ENCODE measurements at regions not wholly inside any gene's neighbourhood (a gene's known extent, or its start where the extent isn't known, plus 50 kb on each side); places are given as distances from the start of the nearest gene placed in this dataset.

DNA sequence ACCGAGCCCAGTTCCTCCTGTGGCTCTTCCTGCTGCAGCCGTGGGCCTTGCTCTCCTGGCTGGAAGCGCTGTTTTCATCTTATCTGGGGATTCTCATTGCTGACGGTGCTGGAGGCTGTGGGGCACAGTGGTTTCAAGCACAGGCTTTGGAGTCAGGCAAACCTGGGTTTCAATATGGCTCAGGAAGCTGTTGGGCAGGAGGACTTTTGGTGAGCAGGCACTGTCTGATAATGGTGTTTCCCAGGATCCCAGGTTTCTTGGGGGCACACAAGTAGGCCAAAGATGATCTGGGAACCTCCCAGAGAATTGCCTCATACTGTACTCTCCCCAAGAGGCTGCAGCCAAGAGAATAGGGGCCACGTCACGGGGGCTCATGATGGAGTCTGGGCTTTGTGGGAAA lies 105.6 kb upstream of the TRABD2B start:
- Histone ChIP-seq H3K9ac (no peak overlapping the region), H3K4me1 (ENCODE audit: insufficient read depth) (no peaks in the 10 kb centered on the region), H3K27me3 (replicated peaks; ENCODE audit: insufficient read depth) (0 out of 2 replicates have a peak, but pooled peaks cover 9% of the 10 kb centered on the region), H3K9me3 (ENCODE audit: low read depth) (no peaks in the 10 kb centered on the region), H4K20me1 (ENCODE audit: insufficient read depth) (no peaks in the 10 kb centered on the region), H3K4me2 (ENCODE audit: unreplicated experiment) (no peak overlapping the region), H3K79me2 (ENCODE audit: insufficient read depth) (no peaks in the 10 kb centered on the region), H3K4me3 (no peak overlapping the region), H2AFZ (no peak overlapping the region), H3K27ac (no peak overlapping the region), H3F3A (ENCODE audit: insufficient read depth) (no peaks in the 10 kb centered on the region), H3K9me2 (ENCODE audit: insufficient read depth) (no peaks in the 10 kb centered on the region), H3K36me3 (ENCODE audit: low read depth) (no peaks in the 10 kb centered on the region)
- WGBS, 2 experiments (ENCODE audit: low coverage in 1 of 2, low lambda C conversion rate in 2 of 2, missing lambda C conversion rate in 2 of 2), result 48 to 58% methylated on average over 6 of the region's 6 CpGs
- in situ Hi-C loops (cut with MboI), result no loop called here
- no peak for DNase-seq
- TF ChIP-seq EZH2 (IDR thresholded peaks at IDR 0.05; ENCODE audit: insufficient read depth, poor library complexity, severe bottlenecking), result no peak
- no peak for TF ChIP-seq EZH2phosphoT487 (IDR thresholded peaks at IDR 0.05; ENCODE audit: insufficient read depth, low read depth)

DNA sequence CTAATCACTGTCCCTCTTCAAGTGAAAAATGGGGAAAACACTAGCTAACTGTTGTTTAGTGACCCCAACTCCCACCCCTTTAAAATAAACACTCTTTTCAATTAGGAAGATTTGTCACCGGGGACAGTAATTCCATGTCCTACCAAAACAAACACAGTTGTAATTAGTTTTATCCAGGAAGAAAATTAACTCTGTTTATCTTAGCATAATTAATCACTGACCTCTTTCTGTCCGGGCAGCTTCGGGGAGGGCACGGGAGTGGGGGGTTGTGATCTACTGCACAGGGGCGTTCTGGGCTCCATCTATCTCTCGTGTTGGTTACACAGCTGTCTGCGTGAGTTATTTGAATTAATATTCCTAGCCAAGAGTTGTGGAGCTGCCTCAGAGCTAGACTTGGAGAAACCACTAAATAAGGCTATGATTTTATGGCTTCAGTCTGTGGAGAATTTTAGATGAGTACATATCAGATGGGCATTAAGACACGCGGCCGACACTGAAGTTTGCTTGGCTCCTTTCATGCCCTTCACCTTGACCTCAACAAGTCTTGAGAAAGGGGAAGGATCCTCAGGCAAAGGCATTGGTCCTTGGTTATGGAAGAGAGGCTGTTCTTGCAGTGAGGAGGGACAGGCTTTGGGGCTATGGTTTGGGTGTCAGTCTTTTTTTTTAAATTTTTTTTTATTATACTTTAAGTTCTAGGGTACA lies 102.0 kb upstream of the TRABD2B start:
- in situ Hi-C loops (cut with MboI), result no loop called here
- H3K4me1 ChIP-seq (ENCODE audit: insufficient read depth), result no peaks in the 10 kb centered on the region
- no peak overlapping the region for H2AFZ ChIP-seq
- H3K9me3 ChIP-seq (ENCODE audit: low read depth), result no peaks in the 10 kb centered on the region
- no peaks in the 10 kb centered on the region for H3K36me3 ChIP-seq (ENCODE audit: low read depth)
- TF ChIP-seq EZH2phosphoT487 (IDR thresholded peaks at IDR 0.05; ENCODE audit: insufficient read depth, low read depth) (no peak), EZH2 (IDR thresholded peaks at IDR 0.05; ENCODE audit: insufficient read depth, poor library complexity, severe bottlenecking) (no peak)
- no peaks in the 10 kb centered on the region for H4K20me1 ChIP-seq (ENCODE audit: insufficient read depth)
- DNase-seq, result no peak
- no peak overlapping the region for H3K4me2 ChIP-seq (ENCODE audit: unreplicated experiment)
- H3K79me2 ChIP-seq (ENCODE audit: insufficient read depth), result no peaks in the 10 kb centered on the region
- no peak overlapping the region for H3K9ac ChIP-seq
- H3K4me3 ChIP-seq, result no peak overlapping the region
- WGBS, 2 experiments (ENCODE audit: low coverage in 1 of 2, low lambda C conversion rate in 2 of 2, missing lambda C conversion rate in 2 of 2), result 42 to 54% methylated on average over 10 of the region's 10 CpGs
- H3F3A ChIP-seq (ENCODE audit: insufficient read depth), result no peaks in the 10 kb centered on the region
- no peak overlapping the region for H3K27ac ChIP-seq
- H3K9me2 ChIP-seq (ENCODE audit: insufficient read depth), result no peaks in the 10 kb centered on the region
- peaks cover 21% of the 10 kb centered on the region; the same call in 1 of the 2 replicates for H3K27me3 ChIP-seq (replicated peaks; ENCODE audit: insufficient read depth)

GRCh38 chr1:48093696-48094528 lies 96.7 kb upstream of the TRABD2B start:
- H3K9ac ChIP-seq, result no peak overlapping the region
- WGBS, 2 experiments (ENCODE audit: low coverage in 1 of 2, low lambda C conversion rate in 2 of 2, missing lambda C conversion rate in 2 of 2), result 42 to 45% methylated on average over 24 of the region's 24 CpGs
- H3K4me3 ChIP-seq, result no peak overlapping the region
- no peaks in the 10 kb centered on the region for H3K36me3 ChIP-seq (ENCODE audit: low read depth)
- H3K27ac ChIP-seq, result no peak overlapping the region
- no peak for TF ChIP-seq EZH2phosphoT487 (IDR thresholded peaks at IDR 0.05; ENCODE audit: insufficient read depth, low read depth)
- TF ChIP-seq EZH2 (IDR thresholded peaks at IDR 0.05; ENCODE audit: insufficient read depth, poor library complexity, severe bottlenecking), result no peak
- H3K9me2 ChIP-seq (ENCODE audit: insufficient read depth), result no peaks in the 10 kb centered on the region
- peaks cover 33% of the 10 kb centered on the region; the same call in 1 of the 2 replicates for H3K27me3 ChIP-seq (replicated peaks; ENCODE audit: insufficient read depth)
- H3F3A ChIP-seq (ENCODE audit: insufficient read depth), result no peaks in the 10 kb centered on the region
- no peaks in the 10 kb centered on the region for H3K4me1 ChIP-seq (ENCODE audit: insufficient read depth)
- no peaks in the 10 kb centered on the region for H3K9me3 ChIP-seq (ENCODE audit: low read depth)
- H3K79me2 ChIP-seq (ENCODE audit: insufficient read depth), result no peaks in the 10 kb centered on the region
- no peak overlapping the region for H2AFZ ChIP-seq
- H4K20me1 ChIP-seq (ENCODE audit: insufficient read depth), result no peaks in the 10 kb centered on the region
- H3K4me2 ChIP-seq (ENCODE audit: unreplicated experiment), result no peak overlapping the region
- peak; percentile 55 for DNase-seq
- in situ Hi-C loops (cut with MboI), result no loop called here

- no peaks in the 10 kb centered on the region for H3F3A ChIP-seq (ENCODE audit: insufficient read depth)
- H3K4me1 ChIP-seq (ENCODE audit: insufficient read depth), result no peaks in the 10 kb centered on the region
- H3K9me2 ChIP-seq (ENCODE audit: insufficient read depth), result no peaks in the 10 kb centered on the region
- no peak for DNase-seq
- no peak for TF ChIP-seq EZH2phosphoT487 (IDR thresholded peaks at IDR 0.05; ENCODE audit: insufficient read depth, low read depth)
- no peak for TF ChIP-seq EZH2 (IDR thresholded peaks at IDR 0.05; ENCODE audit: insufficient read depth, poor library complexity, severe bottlenecking)
- H3K4me2 ChIP-seq (ENCODE audit: unreplicated experiment), result no peak overlapping the region
- H3K4me3 ChIP-seq, result no peak overlapping the region
- no peak overlapping the region for H2AFZ ChIP-seq
- no peaks in the 10 kb centered on the region for H3K79me2 ChIP-seq (ENCODE audit: insufficient read depth)
- no peak overlapping the region for H3K27ac ChIP-seq
- WGBS, 2 experiments (ENCODE audit: low coverage in 1 of 2, low lambda C conversion rate in 2 of 2, missing lambda C conversion rate in 2 of 2), result 44 to 52% methylated on average over 8 of the region's 8 CpGs
- H4K20me1 ChIP-seq (ENCODE audit: insufficient read depth), result no peaks in the 10 kb centered on the region
- H3K9ac ChIP-seq, result no peak overlapping the region
- H3K27me3 ChIP-seq (replicated peaks; ENCODE audit: insufficient read depth), result peaks cover 25% of the 10 kb centered on the region; the same call in 1 of the 2 replicates
- in situ Hi-C loops (cut with MboI), result no loop called here
- H3K9me3 ChIP-seq (ENCODE audit: low read depth), result no peaks in the 10 kb centered on the region
- H3K36me3 ChIP-seq (ENCODE audit: low read depth), result no peaks in the 10 kb centered on the region
Observed at GRCh38 chr1:48093147-48093546, 96.0 kb upstream of the TRABD2B start.

Data from GM23248 (cell line).